ENCODE measurements at regions not wholly inside any gene's neighbourhood (a gene's known extent, or its start where the extent isn't known, plus 50 kb on each side); places are given as distances from the start of the nearest gene placed in this dataset.

DNA sequence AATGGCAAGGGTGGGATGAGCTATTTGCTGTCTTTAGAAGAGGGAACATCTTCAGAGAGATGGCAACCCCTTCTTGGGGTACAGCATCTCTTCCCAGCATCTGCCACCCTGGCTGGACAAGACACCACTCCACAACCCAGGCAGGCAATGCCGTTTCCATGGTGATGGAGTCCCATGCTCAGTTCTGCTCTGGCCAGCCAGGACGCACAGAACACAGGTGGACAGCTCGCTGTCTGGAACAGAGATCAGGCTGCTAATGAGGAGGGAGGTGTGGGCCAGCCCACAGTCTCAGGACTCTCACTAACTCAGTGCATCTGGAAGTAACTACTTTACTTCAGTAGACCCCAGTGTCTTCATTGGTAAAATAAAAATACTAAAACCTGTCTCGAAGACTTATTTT, 321.0 kb upstream of the CPEB2 start:
- TF ChIP-seq, protein P1, sequence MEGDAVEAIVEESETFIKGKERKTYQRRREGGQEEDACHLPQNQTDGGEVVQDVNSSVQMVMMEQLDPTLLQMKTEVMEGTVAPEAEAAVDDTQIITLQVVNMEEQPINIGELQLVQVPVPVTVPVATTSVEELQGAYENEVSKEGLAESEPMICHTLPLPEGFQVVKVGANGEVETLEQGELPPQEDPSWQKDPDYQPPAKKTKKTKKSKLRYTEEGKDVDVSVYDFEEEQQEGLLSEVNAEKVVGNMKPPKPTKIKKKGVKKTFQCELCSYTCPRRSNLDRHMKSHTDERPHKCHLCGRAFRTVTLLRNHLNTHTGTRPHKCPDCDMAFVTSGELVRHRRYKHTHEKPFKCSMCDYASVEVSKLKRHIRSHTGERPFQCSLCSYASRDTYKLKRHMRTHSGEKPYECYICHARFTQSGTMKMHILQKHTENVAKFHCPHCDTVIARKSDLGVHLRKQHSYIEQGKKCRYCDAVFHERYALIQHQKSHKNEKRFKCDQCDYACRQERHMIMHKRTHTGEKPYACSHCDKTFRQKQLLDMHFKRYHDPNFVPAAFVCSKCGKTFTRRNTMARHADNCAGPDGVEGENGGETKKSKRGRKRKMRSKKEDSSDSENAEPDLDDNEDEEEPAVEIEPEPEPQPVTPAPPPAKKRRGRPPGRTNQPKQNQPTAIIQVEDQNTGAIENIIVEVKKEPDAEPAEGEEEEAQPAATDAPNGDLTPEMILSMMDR (IDR thresholded peaks at IDR 0.05 in 8 of 11, conservative IDR thresholded peaks at IDR 0.05 in 3 of 11): no peak
- no peak for TF ChIP-seq POLR2A (IDR thresholded peaks at IDR 0.05)
- TF ChIP-seq POLR2AphosphoS5 (IDR thresholded peaks at IDR 0.05): no peak

Data from spleen (tissue), 7 donors.